Nephron progenitor cell (in vitro differentiated cells): ENCODE measurements at regions not wholly inside any gene's neighbourhood (a gene's known extent, or its start where the extent isn't known, plus 50 kb on each side); places are given as distances from the start of the nearest gene placed in this dataset.

Experiments used
- DNase-seq: peaks from one replicate; pipeline ENCODE4 v3.0.0; 2021
- H3K27ac Mint-ChIP-seq: 2 replicates; pipeline ENCODE4 v1.8.0; 2021; ENCODE audit warnings: mild to moderate bottlenecking, moderate library complexity, mixed read lengths
- H3K27me3 Mint-ChIP-seq: 2 replicates; pipeline ENCODE4 v1.8.0; 2021; ENCODE audit warnings: mild to moderate bottlenecking, low read depth, mixed read lengths; ENCODE audit not compliant: poor library complexity
- H3K36me3 Mint-ChIP-seq: 2 replicates; pipeline ENCODE4 v1.8.0; 2021; ENCODE audit warnings: low read depth, mixed read lengths
- H3K4me1 Mint-ChIP-seq: 2 replicates; pipeline ENCODE4 v1.8.0; 2021; ENCODE audit warnings: mixed read lengths
- H3K4me3 Mint-ChIP-seq: 2 replicates; pipeline ENCODE4 v1.8.0; 2021; ENCODE audit warnings: mild to moderate bottlenecking, moderate library complexity, mixed read lengths
- H3K9me3 Mint-ChIP-seq: 2 replicates; pipeline ENCODE4 v1.8.0; 2021; ENCODE audit warnings: mild to moderate bottlenecking, moderate library complexity, mixed read lengths
- CTCF ChIP-seq: fragments of 200-600 bp; sonication (generic); IDR thresholded peaks from 2 replicates; pipeline ENCODE4 v1.5.0; 2021; ENCODE audit warnings: antibody characterized with exemption

- H3K9me3 Mint-ChIP-seq: peaks cover 66% of the 10 kb centered on the region
- H3K27ac Mint-ChIP-seq: no peak overlapping the region
- H3K27me3 Mint-ChIP-seq: peaks cover 3% of the 10 kb centered on the region
- H3K4me1 Mint-ChIP-seq: peaks cover under 1% of the 10 kb centered on the region
- no peak for TF ChIP-seq CTCF
- DNase-seq: no peak
- H3K36me3 Mint-ChIP-seq: peaks cover 38% of the 10 kb centered on the region
- H3K4me3 Mint-ChIP-seq: no peak overlapping the region
These were observed 495.9 kb downstream of the CSNK1G3 start for GRCh38 chr5:124007675-124008398.

DNA sequence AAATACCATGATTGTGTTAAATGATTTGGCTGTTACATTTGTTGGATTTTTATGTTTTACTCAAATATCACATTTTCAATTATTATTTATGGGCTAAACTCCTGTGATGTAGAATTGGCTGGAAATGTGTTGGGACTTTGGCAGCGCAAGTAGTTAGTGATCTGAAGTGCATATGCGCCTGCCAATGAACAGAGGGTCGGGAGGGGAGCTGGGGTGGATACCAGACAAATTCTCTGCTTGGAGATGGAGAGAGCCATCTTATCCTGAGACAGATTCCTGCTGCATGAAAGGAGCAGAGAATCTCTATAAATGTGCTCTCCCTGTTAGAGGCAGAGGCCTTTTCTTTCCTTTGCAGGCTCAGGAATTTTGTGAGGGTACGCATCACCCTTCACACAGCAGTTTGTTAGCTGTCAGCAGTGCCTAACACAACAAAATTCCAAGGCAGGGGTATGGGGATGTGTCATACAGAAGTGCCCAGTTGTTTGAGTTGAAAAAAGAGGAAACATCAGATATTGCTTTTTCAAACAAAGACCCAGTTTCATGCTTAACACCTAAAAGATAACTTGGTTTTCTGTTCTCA, 489.1 kb downstream of the CSNK1G3 start:
- Mint-ChIP-seq H3K4me1 (peaks cover 67% of the 10 kb centered on the region), H3K27ac (peak overlapping the region; percentile 40), H3K9me3 (peaks cover 13% of the 10 kb centered on the region), H3K27me3 (peaks cover 9% of the 10 kb centered on the region), H3K36me3 (peaks cover 11% of the 10 kb centered on the region), H3K4me3 (no peak overlapping the region)
- TF ChIP-seq CTCF: no peak
- no peak for DNase-seq

GRCh38 chr5:124000538-124000937, 488.6 kb downstream of the CSNK1G3 start:
- Mint-ChIP-seq H3K4me3 (no peak overlapping the region), H3K4me1 (peaks cover 73% of the 10 kb centered on the region), H3K27ac (no peak overlapping the region), H3K9me3 (peaks cover 7% of the 10 kb centered on the region), H3K27me3 (peaks cover 14% of the 10 kb centered on the region), H3K36me3 (peaks cover 7% of the 10 kb centered on the region)
- TF ChIP-seq CTCF: no peak
- DNase-seq: no peak

- peaks cover 4% of the 10 kb centered on the region for H3K36me3 Mint-ChIP-seq
- H3K27ac Mint-ChIP-seq: peak overlapping the region; percentile 92
These were observed 485.7 kb downstream of the CSNK1G3 start for GRCh38 chr5:123997462-123998215.

DNA sequence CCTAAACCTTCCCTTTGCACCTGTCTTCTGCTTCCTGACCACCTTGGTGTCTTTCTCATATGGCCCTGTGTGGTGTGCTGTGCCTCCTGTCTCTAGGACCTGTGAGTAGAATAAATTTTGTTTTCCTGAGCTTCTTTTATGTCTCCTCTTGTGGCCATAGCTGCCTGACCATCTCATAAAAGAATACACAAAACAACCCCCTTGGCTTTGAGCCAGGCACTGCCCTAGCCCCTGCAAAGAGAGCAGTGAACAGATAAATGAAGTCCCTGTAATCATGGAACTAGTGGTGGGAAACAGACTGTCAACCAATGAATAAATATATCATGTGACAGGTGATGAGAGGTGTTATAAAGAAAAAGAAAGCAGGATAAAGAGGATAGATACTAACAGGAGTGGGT, 485.1 kb downstream of the CSNK1G3 start:
- Mint-ChIP-seq H3K4me1 (peaks cover 64% of the 10 kb centered on the region), H3K27me3 (peaks cover 8% of the 10 kb centered on the region), H3K9me3 (peaks cover 6% of the 10 kb centered on the region), H3K27ac (peak overlapping the region; percentile 92), H3K36me3 (peaks cover 4% of the 10 kb centered on the region), H3K4me3 (no peak overlapping the region)
- no peak for TF ChIP-seq CTCF
- no peak for DNase-seq

More at GRCh38 chr5:123997462-123998215, 485.7 kb downstream of the CSNK1G3 start:
- DNase-seq: no peak
- TF ChIP-seq CTCF: no peak
- Mint-ChIP-seq H3K27me3 (peaks cover 11% of the 10 kb centered on the region), H3K4me3 (no peak overlapping the region), H3K9me3 (peaks cover 6% of the 10 kb centered on the region), H3K4me1 (peaks cover 70% of the 10 kb centered on the region)
